ENCODE measurements at regions not wholly inside any gene's neighbourhood (a gene's known extent, or its start where the extent isn't known, plus 50 kb on each side); places are given as distances from the start of the nearest gene placed in this dataset.

- DNase-seq (ENCODE audit: low read depth) = no peak
- TF ChIP-seq, protein P1, sequence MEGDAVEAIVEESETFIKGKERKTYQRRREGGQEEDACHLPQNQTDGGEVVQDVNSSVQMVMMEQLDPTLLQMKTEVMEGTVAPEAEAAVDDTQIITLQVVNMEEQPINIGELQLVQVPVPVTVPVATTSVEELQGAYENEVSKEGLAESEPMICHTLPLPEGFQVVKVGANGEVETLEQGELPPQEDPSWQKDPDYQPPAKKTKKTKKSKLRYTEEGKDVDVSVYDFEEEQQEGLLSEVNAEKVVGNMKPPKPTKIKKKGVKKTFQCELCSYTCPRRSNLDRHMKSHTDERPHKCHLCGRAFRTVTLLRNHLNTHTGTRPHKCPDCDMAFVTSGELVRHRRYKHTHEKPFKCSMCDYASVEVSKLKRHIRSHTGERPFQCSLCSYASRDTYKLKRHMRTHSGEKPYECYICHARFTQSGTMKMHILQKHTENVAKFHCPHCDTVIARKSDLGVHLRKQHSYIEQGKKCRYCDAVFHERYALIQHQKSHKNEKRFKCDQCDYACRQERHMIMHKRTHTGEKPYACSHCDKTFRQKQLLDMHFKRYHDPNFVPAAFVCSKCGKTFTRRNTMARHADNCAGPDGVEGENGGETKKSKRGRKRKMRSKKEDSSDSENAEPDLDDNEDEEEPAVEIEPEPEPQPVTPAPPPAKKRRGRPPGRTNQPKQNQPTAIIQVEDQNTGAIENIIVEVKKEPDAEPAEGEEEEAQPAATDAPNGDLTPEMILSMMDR (conservative IDR thresholded peaks at IDR 0.05; ENCODE audit: low read depth, low read length) = no peak
Measured at GRCh38 chr6:166754218-166755030, 127.4 kb upstream of the RPS6KA2 start.

GRCh38 chr6:166752928-166753721 is 126.1 kb upstream of the RPS6KA2 start:
- TF ChIP-seq, protein P1 (conservative IDR thresholded peaks at IDR 0.05; ENCODE audit: low read depth, low read length) = no peak
- H3K4me3 ChIP-seq (ENCODE audit: low read length) = no peak overlapping the region
- no peak for DNase-seq (ENCODE audit: low read depth)

More at GRCh38 chr6:166754218-166755030, 127.4 kb upstream of the RPS6KA2 start:
- H3K4me3 ChIP-seq (ENCODE audit: low read length) = no peak overlapping the region

GRCh38 chr6:166752097-166752496 is 125.0 kb upstream of the RPS6KA2 start:
- TF ChIP-seq, protein P1 (conservative IDR thresholded peaks at IDR 0.05; ENCODE audit: low read depth, low read length) = no peak
- no peak overlapping the region for H3K4me3 ChIP-seq (ENCODE audit: low read length)
- no peak for DNase-seq (ENCODE audit: low read depth)

GRCh38 chr6:166751051-166751595 is 124.1 kb upstream of the RPS6KA2 start:
- TF ChIP-seq, protein P1 (conservative IDR thresholded peaks at IDR 0.05; ENCODE audit: low read depth, low read length) = no peak
- H3K4me3 ChIP-seq (ENCODE audit: low read length) = no peak overlapping the region
- DNase-seq (ENCODE audit: low read depth) = no peak

GRCh38 chr6:166750108-166750793 is 123.2 kb upstream of the RPS6KA2 start:
- TF ChIP-seq, protein P1 (conservative IDR thresholded peaks at IDR 0.05; ENCODE audit: low read depth, low read length) = no peak
- no peak overlapping the region for H3K4me3 ChIP-seq (ENCODE audit: low read length)
- no peak for DNase-seq (ENCODE audit: low read depth)

DNA sequence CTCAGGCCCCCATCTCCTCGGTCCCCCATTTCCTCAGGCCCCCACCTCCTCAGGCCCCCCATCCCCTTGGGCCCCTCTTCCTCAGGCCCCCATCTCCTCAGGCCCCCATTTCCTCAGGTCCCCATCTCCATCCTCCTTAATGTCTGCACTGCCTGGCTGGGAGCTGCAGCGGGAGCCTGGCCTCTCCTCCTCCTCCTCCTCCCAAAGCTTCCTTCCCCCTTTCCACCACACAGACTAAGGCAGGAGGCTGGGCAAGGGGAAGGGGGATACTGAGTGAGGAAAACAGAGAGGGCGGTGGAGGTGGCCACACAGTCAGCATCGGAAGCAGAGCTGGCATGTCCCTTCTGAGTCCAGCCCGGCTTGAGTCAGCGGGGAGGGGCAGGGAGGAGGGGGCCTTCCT is 122.6 kb upstream of the RPS6KA2 start:
- no peak overlapping the region for H3K4me3 ChIP-seq (ENCODE audit: low read length)

More for the DNA sequence above, 122.6 kb upstream of the RPS6KA2 start:
- DNase-seq (ENCODE audit: low read depth) = no peak
- TF ChIP-seq, protein P1 (conservative IDR thresholded peaks at IDR 0.05; ENCODE audit: low read depth, low read length) = no peak

All from retinal pigment epithelial cell (primary cell).